Mucosa of descending colon (tissue), 3 donors: ENCODE measurements at regions not wholly inside any gene's neighbourhood (a gene's known extent, or its start where the extent isn't known, plus 50 kb on each side); places are given as distances from the start of the nearest gene placed in this dataset.
A peak's percentile ranks its signal among the peaks of the same experiment; 100 is the strongest.
"Not testable (repeated sequence)": the region's sequence is repeated elsewhere in the genome, so short reads cannot be mapped to it uniquely, and the experiment has no call there.

Source experiments
- ATAC-seq: fragments of 200-7000 bp; cut with Tn5 transposase; one replicate; pipeline ENCODE4 v1.9.1; 2020; ENCODE audit warnings: mild to moderate bottlenecking, moderate library complexity
- DNase-seq, 3 donors: peaks; one replicate each; pipeline ENCODE4 v3.0.0-alpha.2; 2020
- H3K36me3 ChIP-seq: fragments of 200-600 bp; one replicate; pipeline ENCODE4 v1.8.0; 2021; ENCODE audit warnings: low read depth, mild to moderate bottlenecking
- H3K4me1 ChIP-seq: fragments of 200-600 bp; one replicate; pipeline ENCODE4 v1.8.0; 2021; ENCODE audit warnings: low read depth, mild to moderate bottlenecking
- H3K4me3 ChIP-seq: fragments of 200-600 bp; one replicate; pipeline ENCODE4 v1.8.0; 2021; ENCODE audit warnings: mild to moderate bottlenecking
- H3K9me3 ChIP-seq: fragments of 200-600 bp; one replicate; pipeline ENCODE4 v1.8.0; 2021; ENCODE audit warnings: mild to moderate bottlenecking
- CTCF ChIP-seq: fragments of 200-600 bp; IDR thresholded peaks from one replicate; pipeline ENCODE4 v1.8.0; 2022; ENCODE audit warnings: antibody characterized with exemption, mild to moderate bottlenecking
- intact Hi-C, 2 donors: fragments of 100-400 bp; cut with DNase I in 1 of 2; cut with micrococcal nuclease in 1 of 2; formaldehyde crosslinking; loops; one replicate each; pipeline versions ENCODE4 v1.11.0 to v1.11.1; 2022; cut with DNase I, micrococcal nuclease
- donor health status: DM: no; HTN: no; CAD: no; lungs with moderate emphysema.
- donor health status: DM: no; HTN: no; CAD: no.
- donor health status: DM: no; HTN: yes; CAD: no.

GRCh38 chr3:130826516-130827182 is 67.2 kb upstream of the ATP2C1 start:
- Histone ChIP-seq H3K36me3 (no peaks in the 10 kb centered on the region), H3K9me3 (no peaks in the 10 kb centered on the region), H3K4me1 (no peaks in the 10 kb centered on the region), H3K4me3 (no peak overlapping the region)
- TF ChIP-seq CTCF: no peak
- intact Hi-C loops: no loop called here
- no peak for DNase-seq
- no peak for ATAC-seq

- no peak overlapping the region for H3K4me3 ChIP-seq
- TF ChIP-seq CTCF: no peak
- ATAC-seq (no peak), DNase-seq (no peak)
- intact Hi-C loops: no loop called here
- no peaks in the 10 kb centered on the region for H3K4me1 ChIP-seq
- H3K9me3 ChIP-seq: no peaks in the 10 kb centered on the region
- no peaks in the 10 kb centered on the region for H3K36me3 ChIP-seq
Measured at GRCh38 chr3:130827486-130827885, 66.4 kb upstream of the ATP2C1 start.

GRCh38 chr3:130828948-130829947 is 64.6 kb upstream of the ATP2C1 start:
- no peak for TF ChIP-seq CTCF
- Histone ChIP-seq H3K36me3 (no peaks in the 10 kb centered on the region), H3K4me1 (no peaks in the 10 kb centered on the region), H3K4me3 (no peak overlapping the region), H3K9me3 (no peaks in the 10 kb centered on the region)
- intact Hi-C loops: no loop called here
- DNase-seq (no peak), ATAC-seq (no peak)

- H3K4me1 ChIP-seq: no peaks in the 10 kb centered on the region
- intact Hi-C loops: no loop called here
- no peaks in the 10 kb centered on the region for H3K36me3 ChIP-seq
- no peak overlapping the region for H3K4me3 ChIP-seq
- ATAC-seq: no peak
- no peaks in the 10 kb centered on the region for H3K9me3 ChIP-seq
- TF ChIP-seq CTCF: no peak
- DNase-seq: peak in 2 of 3 donors; percentile 14 to 27
Measured at GRCh38 chr3:130831719-130832400, 62.0 kb upstream of the ATP2C1 start.

- H3K4me1 ChIP-seq, H3K4me3 ChIP-seq, intact Hi-C loops, ATAC-seq, H3K36me3 ChIP-seq, H3K9me3 ChIP-seq, DNase-seq: not testable (repeated sequence)
Measured at GRCh38 chr3:130832401-130832746, 61.5 kb upstream of the ATP2C1 start.

- TF ChIP-seq CTCF: no peak
- intact Hi-C loops: no loop called here
- no peak for ATAC-seq
- Histone ChIP-seq H3K4me1 (no peaks in the 10 kb centered on the region), H3K4me3 (no peak overlapping the region), H3K36me3 (no peaks in the 10 kb centered on the region), H3K9me3 (no peaks in the 10 kb centered on the region)
- no peak for DNase-seq
Measured at GRCh38 chr3:130834476-130834875, 59.4 kb upstream of the ATP2C1 start.
